HAP-1 (cell line): ENCODE measurements at regions not wholly inside any gene's neighbourhood (a gene's known extent, or its start where the extent isn't known, plus 50 kb on each side); places are given as distances from the start of the nearest gene placed in this dataset.
A peak's percentile ranks its signal among the peaks of the same experiment; 100 is the strongest.
"Not testable (repeated sequence)": the region's sequence is repeated elsewhere in the genome, so short reads cannot be mapped to it uniquely, and the experiment has no call there.

ENCODE experiments used
- DNase-seq, 2 experiments: peaks; one replicate each; pipeline ENCODE4 v3.0.0-alpha.2; 2016 to 2020; ENCODE audit warnings: low spot score in 2 of 2
- H3K27me3 ChIP-seq: fragments of 250-450 bp; sonication (Bioruptor Pico); 2 replicates; pipeline ENCODE4 v1.5.1; 2020; ENCODE audit warnings: low read depth, mild to moderate bottlenecking, moderate library complexity
- H3K36me3 ChIP-seq: fragments of 250-450 bp; sonication (Bioruptor Pico); replicated peaks from 2 replicates; pipeline ENCODE4 v1.5.1; 2020; ENCODE audit warnings: mild to moderate bottlenecking
- H3K4me1 ChIP-seq: fragments of 250-450 bp; sonication (Bioruptor Pico); 2 replicates; pipeline ENCODE4 v1.5.1; 2020; ENCODE audit warnings: mild to moderate bottlenecking
- H3K4me3 ChIP-seq: fragments of 250-450 bp; sonication (Bioruptor Pico); 2 replicates; pipeline ENCODE4 v1.5.1; 2020; ENCODE audit warnings: mild to moderate bottlenecking, moderate library complexity
- H3K9me3 ChIP-seq: fragments of 250-450 bp; sonication (Bioruptor Pico); 2 replicates; pipeline ENCODE4 v1.5.1; 2020; ENCODE audit warnings: mild to moderate bottlenecking, moderate library complexity
- in situ Hi-C: fragments of 300-500 bp; cut with MboI; formaldehyde crosslinking; loops from 3 replicates; pipeline ENCODE4 v1.14.3; 2020; ENCODE audit warnings: low sequenced_read_pairs, inconsistent platforms, mixed read lengths

DNA sequence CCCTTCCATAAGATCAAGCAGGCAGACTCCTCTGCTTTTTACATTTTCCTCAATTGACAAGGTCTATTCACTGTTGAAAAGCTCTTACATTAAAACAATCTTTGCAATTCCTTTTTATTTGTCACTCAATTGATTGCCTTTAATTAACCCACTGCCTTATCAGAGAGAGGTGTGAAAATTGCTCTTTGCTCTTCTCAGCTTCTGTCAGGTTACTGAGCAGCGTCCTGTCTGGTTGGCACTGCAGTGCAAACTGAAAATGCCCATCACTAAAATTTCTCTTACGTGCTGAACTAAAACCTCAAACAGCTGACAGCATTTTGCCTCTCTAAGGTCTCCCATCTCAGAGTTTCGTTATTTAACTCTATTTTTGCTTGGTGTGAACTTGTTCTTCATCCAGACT is 504.1 kb upstream of the ATXN7L3B start:
- no peaks in the 10 kb centered on the region for H3K4me1 ChIP-seq
- H3K36me3 ChIP-seq: no peaks in the 10 kb centered on the region
- no peak for DNase-seq
- in situ Hi-C loops: no loop called here
- H3K27me3 ChIP-seq: no peaks in the 10 kb centered on the region
- no peak overlapping the region for H3K4me3 ChIP-seq
- no peaks in the 10 kb centered on the region for H3K9me3 ChIP-seq

- DNase-seq, H3K4me3 ChIP-seq, in situ Hi-C loops, H3K36me3 ChIP-seq, H3K27me3 ChIP-seq, H3K9me3 ChIP-seq, H3K4me1 ChIP-seq: not testable (repeated sequence)
These were observed 498.5 kb upstream of the ATXN7L3B start for GRCh38 chr12:74039138-74039537.

DNA sequence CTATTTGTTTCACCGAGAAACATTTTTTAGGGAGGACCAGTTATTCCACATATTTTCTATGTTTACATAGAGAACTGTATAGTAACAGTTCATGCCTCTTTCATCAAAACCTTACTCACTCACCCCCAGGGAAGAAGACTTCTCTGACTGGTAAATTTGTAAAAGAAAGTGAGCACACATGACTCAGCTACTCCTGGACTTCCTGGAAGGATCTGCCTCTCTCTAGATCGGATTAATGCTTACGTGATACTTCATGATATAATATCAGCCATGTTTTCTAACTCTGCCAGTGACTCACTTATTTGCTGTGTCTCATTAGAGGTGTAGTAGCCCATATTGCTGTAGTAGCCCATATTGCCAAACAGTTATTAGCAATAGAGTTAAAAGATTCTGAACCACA is 494.3 kb upstream of the ATXN7L3B start:
- in situ Hi-C loops: no loop called here
- H3K4me1 ChIP-seq: no peaks in the 10 kb centered on the region
- H3K27me3 ChIP-seq: no peaks in the 10 kb centered on the region
- no peaks in the 10 kb centered on the region for H3K36me3 ChIP-seq
- no peak overlapping the region for H3K4me3 ChIP-seq
- no peaks in the 10 kb centered on the region for H3K9me3 ChIP-seq
- DNase-seq: no peak

DNA sequence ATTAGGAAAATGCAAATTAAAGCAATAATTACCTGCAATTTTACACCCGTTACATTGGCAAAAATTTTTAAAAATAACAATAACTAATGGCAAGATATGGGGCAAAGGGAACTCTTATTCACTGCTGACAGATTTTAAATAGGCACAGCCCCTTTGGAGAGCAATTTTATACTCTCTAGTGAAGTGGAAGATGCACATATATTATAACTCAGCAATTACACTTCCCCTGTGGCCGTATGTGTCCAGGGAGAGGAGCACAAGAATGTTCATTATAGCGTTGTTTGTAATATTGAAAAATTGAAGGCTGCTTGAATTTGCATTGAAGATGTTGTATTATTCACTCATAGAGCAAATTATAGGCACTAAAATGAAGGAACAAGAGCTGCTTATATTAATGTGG is 488.3 kb upstream of the ATXN7L3B start:
- Histone ChIP-seq H3K9me3 (no peaks in the 10 kb centered on the region), H3K27me3 (no peaks in the 10 kb centered on the region), H3K4me1 (no peaks in the 10 kb centered on the region), H3K36me3 (no peaks in the 10 kb centered on the region), H3K4me3 (no peak overlapping the region)
- in situ Hi-C loops: no loop called here
- DNase-seq: no peak

DNA sequence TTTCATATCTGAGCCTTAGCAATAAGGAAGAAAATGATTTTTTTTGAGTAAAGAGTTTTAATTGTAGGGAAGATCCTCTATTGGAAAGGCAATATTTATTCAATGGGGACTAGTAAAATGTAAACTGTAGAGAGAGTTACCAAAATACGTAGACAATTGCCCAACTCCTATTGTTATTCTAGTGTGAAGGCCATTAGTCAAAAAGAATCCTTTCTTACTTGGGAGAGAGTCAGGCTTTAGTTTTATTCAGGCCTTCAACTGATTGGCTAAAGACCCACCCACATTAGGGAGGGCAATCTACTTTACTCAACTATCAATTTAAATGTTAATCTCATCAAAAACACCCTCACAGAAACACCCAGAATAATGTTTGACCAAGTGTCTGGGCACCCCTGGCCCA is 485.8 kb upstream of the ATXN7L3B start:
- DNase-seq: peak in 1 of 2 experiments; percentile 26
- Histone ChIP-seq H3K36me3 (no peaks in the 10 kb centered on the region), H3K27me3 (no peaks in the 10 kb centered on the region), H3K4me3 (no peak overlapping the region), H3K4me1 (no peaks in the 10 kb centered on the region), H3K9me3 (no peaks in the 10 kb centered on the region)
- in situ Hi-C loops: no loop called here

DNA sequence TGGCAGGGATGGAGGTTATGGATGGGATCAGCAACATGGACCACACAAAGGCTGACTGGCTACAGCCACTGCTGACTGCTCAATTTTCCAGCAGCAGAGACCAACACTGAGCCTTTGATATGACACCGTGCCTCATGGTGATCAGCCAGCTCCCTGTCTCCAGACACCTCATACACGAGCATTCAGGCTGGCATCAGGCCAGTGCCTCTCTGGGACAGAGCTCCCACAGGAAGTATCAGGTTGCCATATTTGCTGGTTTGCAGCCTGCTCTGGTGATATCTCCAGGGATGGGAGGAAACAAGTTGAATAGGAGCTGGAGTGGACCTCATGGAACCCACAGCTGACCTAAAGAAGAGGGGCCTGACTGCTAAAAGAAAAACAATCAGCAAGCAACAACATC is 471.2 kb upstream of the ATXN7L3B start:
- Histone ChIP-seq H3K4me1 (no peaks in the 10 kb centered on the region), H3K4me3 (no peak overlapping the region), H3K9me3 (no peaks in the 10 kb centered on the region), H3K27me3 (no peaks in the 10 kb centered on the region), H3K36me3 (no peaks in the 10 kb centered on the region)
- DNase-seq: no peak
- in situ Hi-C loops: no loop called here

- in situ Hi-C loops: no loop called here
These were observed 466.5 kb upstream of the ATXN7L3B start for GRCh38 chr12:74071182-74071581.

DNA sequence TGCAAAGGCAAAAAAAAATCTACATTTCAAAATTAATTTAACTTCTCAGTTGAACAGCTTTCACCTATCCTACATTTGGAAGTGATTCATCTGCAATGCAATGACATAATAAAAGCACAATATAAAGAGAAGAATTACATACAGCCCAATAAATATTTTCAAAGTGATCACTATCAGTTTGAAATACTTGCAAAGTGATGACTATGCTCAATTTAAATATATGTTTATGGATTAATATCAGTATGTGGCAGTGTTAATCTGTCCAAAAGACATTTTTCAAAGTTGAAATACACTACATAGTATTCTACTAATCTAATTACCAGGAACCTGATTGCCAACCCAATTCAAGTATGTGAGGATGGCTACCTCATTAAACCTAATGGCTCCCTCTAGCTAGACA is 460.7 kb upstream of the ATXN7L3B start:
- H3K9me3 ChIP-seq: no peaks in the 10 kb centered on the region
- no peaks in the 10 kb centered on the region for H3K27me3 ChIP-seq
- no peak for DNase-seq
- no peak overlapping the region for H3K4me3 ChIP-seq
- in situ Hi-C loops: no loop called here
- H3K36me3 ChIP-seq: no peaks in the 10 kb centered on the region
- H3K4me1 ChIP-seq: no peaks in the 10 kb centered on the region

More at GRCh38 chr12:74071182-74071581, 466.5 kb upstream of the ATXN7L3B start:
- Histone ChIP-seq H3K4me3 (no peak overlapping the region), H3K4me1 (no peaks in the 10 kb centered on the region), H3K9me3 (no peaks in the 10 kb centered on the region), H3K36me3 (no peaks in the 10 kb centered on the region), H3K27me3 (no peaks in the 10 kb centered on the region)
- no peak for DNase-seq

DNA sequence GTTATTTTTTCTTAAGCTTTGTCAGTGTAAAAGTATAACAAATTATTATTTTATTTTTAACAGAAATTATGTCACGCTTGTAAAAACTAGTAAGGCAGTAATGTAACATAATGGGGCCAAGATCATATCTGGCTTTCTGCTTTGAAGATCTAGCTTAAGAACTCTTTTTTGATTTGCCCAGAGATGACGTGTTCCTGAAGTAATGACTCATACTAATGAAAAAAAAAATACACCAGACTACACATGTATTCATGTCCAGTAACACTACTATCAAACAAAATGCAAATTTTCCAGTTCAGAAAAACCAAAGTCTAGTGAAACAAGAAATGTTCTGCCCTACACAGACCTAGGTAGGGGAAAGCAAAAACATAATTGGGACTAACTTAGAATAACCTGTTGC is 432.2 kb upstream of the ATXN7L3B start:
- DNase-seq: no peak
- Histone ChIP-seq H3K4me3 (no peak overlapping the region), H3K4me1 (no peaks in the 10 kb centered on the region), H3K27me3 (no peaks in the 10 kb centered on the region), H3K9me3 (no peaks in the 10 kb centered on the region), H3K36me3 (no peaks in the 10 kb centered on the region)
- in situ Hi-C loops: no loop called here

- Histone ChIP-seq H3K36me3 (no peaks in the 10 kb centered on the region), H3K4me3 (no peak overlapping the region), H3K9me3 (no peaks in the 10 kb centered on the region), H3K4me1 (no peaks in the 10 kb centered on the region), H3K27me3 (no peaks in the 10 kb centered on the region)
- in situ Hi-C loops: no loop called here
- no peak for DNase-seq
These were observed 428.9 kb upstream of the ATXN7L3B start for GRCh38 chr12:74108729-74109128.

- H3K9me3 ChIP-seq: no peaks in the 10 kb centered on the region
- no peaks in the 10 kb centered on the region for H3K4me1 ChIP-seq
- H3K4me3 ChIP-seq: no peak overlapping the region
- in situ Hi-C loops: no loop called here
- peak in 1 of 2 experiments; percentile 42 for DNase-seq
- no peaks in the 10 kb centered on the region for H3K27me3 ChIP-seq
- H3K36me3 ChIP-seq: no peaks in the 10 kb centered on the region
These were observed 425.8 kb upstream of the ATXN7L3B start for GRCh38 chr12:74111688-74112360.

- H3K36me3 ChIP-seq: no peaks in the 10 kb centered on the region
- in situ Hi-C loops: no loop called here
- no peak overlapping the region for H3K4me3 ChIP-seq
- H3K4me1 ChIP-seq: no peaks in the 10 kb centered on the region
- H3K9me3 ChIP-seq: no peaks in the 10 kb centered on the region
- H3K27me3 ChIP-seq: no peaks in the 10 kb centered on the region
- DNase-seq: no peak
These were observed 417.7 kb upstream of the ATXN7L3B start for GRCh38 chr12:74119811-74120362.

DNA sequence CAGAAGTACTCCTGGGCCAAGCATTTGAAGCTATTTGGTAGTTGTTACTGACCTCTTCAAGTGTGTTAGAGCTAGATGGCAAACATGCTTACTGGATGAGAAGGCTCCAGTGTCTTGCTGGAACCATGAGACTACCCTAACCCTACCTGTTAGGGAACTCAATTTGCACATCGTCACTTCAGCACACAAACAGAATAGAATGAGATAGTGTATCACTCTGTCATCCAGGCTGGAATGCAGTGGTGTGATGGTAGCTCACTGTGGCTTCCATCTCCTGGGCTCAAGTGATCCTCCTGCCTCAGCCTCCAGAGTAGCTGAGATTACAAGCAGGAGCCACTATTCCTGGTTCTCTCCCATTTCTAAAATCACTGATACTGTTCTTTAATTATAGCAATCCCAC is 417.0 kb upstream of the ATXN7L3B start:
- Histone ChIP-seq H3K9me3 (no peaks in the 10 kb centered on the region), H3K4me3 (no peak overlapping the region), H3K27me3 (no peaks in the 10 kb centered on the region), H3K4me1 (no peaks in the 10 kb centered on the region), H3K36me3 (no peaks in the 10 kb centered on the region)
- in situ Hi-C loops: no loop called here
- DNase-seq: no peak

DNA sequence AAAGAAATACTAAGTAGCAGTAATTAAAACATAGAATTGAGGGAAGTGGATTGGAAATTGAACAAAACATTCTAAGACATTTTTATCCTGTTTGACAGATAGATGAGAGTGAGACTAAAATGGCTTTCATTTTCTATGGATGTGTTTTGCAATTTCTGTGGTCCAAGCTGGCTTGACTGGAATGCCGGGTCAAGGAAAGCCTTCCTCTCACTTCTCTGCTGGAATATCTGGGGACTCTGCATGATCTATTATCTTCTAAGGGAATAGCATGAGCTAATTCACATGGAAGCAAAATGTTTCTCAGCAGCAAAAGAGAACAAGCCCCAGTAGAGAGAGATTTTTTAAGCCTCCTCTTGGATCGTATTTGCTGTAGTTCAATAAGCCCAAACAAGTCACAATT is 407.9 kb upstream of the ATXN7L3B start:
- H3K36me3 ChIP-seq: no peaks in the 10 kb centered on the region
- H3K9me3 ChIP-seq: no peaks in the 10 kb centered on the region
- in situ Hi-C loops: no loop called here
- no peak for DNase-seq
- no peaks in the 10 kb centered on the region for H3K27me3 ChIP-seq
- no peaks in the 10 kb centered on the region for H3K4me1 ChIP-seq
- no peak overlapping the region for H3K4me3 ChIP-seq

DNA sequence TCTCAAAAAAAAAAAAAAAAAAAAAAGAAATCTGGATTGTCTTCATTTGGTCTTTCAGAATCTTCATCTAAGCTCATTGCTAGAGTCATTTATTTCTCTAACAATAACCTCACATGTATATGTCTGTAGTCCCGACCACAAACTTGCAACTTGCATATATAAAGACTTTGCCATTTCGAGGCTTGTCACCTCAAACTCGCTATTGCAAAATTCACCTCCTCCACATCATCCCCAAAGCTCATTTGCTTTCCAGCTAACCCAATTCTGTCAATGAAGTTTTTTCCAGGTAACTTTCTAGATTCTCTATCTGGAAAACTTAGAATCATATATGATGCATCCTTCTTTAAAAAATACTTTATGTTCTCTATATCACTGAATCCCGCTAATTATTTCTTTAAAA is 393.2 kb upstream of the ATXN7L3B start:
- H3K4me3 ChIP-seq: no peak overlapping the region

More for the DNA sequence above, 393.2 kb upstream of the ATXN7L3B start:
- no peaks in the 10 kb centered on the region for H3K36me3 ChIP-seq
- DNase-seq: no peak
- in situ Hi-C loops: no loop called here
- H3K4me1 ChIP-seq: no peaks in the 10 kb centered on the region
- H3K27me3 ChIP-seq: no peaks in the 10 kb centered on the region
- H3K9me3 ChIP-seq: no peaks in the 10 kb centered on the region
